ENCODE measurements at regions not wholly inside any gene's neighbourhood (a gene's known extent, or its start where the extent isn't known, plus 50 kb on each side); places are given as distances from the start of the nearest gene placed in this dataset.
"Not testable (repeated sequence)": the region's sequence is repeated elsewhere in the genome, so short reads cannot be mapped to it uniquely, and the experiment has no call there.

DNA sequence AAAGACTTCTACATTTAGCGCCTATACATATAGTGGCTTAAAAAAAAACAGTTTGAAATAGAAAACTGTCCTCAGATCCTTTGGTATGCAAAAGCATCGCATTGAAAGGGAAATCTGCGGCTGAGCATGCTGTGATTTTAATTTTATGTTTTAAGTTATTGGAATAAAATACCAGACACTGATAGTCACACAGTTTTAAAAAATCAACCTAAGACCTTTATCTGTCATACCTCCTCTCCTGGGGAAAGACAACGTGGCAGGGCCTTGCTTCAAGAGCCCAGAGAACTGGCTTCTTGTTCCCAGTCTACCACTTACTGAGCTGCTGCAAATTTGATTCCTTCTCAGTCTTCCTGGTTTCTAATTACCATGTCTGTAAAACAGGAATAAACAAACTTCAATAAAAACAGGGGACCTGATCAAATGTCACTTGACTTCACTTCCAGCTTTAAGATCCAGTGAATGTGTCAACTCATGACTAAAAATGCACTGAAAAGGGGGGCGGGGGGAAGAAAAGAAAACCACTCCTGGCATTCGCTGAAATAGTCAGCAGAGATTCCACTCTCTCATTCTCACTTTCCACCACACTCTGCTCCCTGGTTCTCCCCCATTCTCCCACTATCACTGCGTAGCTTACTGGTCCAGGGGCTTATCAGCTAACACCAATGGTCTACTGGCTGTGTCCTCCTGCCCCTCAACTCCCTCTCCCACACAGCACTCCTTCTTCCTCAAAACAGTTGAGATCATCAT, 494.7 kb upstream of the MARCKS start:
- DNase-seq = no peak

DNA sequence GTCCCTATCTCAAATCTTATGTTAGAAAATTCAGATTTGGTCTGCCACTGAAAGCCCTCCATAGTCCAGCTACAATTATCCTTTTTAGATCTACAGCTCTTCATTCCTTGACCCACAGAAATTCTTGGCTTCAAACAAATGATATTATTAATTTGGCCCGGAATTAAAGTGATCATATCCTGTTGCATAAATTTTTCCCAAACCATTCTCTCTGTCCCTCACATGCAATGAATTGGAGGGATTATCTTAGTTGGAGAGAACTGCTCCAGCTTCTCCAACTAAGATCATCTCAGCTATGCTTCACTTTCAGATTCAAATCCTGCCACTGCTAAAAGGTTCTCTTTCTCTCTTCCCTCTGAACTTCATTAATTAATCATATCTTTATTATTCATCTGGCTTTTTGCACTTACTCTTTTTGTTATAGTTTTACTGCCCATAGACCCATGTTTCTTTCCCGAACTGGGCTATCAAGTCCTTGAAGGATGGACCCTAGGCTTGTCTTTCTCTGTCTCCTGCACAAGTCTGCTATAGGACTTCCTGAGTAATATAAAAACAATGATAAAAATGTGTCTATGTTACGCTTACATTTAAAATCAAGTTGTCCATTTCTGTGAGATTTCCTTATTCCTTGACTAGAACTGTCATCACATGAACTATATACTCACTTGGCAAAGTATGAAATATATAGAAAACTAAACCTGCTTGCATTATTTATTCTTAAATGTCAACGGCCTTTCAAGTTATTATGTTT, 493.9 kb upstream of the MARCKS start:
- DNase-seq = no peak

DNA sequence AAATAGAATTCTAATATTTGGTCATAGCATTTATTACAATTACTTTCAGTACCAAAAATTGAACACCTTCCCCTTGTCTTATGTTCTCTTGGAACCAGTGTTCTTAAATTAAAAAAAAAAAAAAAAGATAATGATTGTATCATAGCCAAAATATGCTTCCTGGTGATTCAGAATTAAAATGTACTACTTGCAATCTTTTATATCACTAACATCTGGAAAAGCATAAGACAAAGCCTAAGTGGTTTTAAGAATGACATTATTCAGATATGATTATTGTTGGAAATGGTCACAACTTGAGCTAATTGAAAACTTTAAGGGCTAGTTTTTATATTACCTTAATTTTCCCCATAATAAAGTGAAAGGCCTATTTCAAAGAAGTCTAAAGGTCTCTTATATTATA, 493.3 kb upstream of the MARCKS start:
- DNase-seq = no peak

- no peak for DNase-seq
Measured at GRCh38 chr6:113364766-113365165, 492.4 kb upstream of the MARCKS start.

GRCh38 chr6:113365191-113365590, 492.0 kb upstream of the MARCKS start:
- DNase-seq = no peak

GRCh38 chr6:113366505-113366904, 490.6 kb upstream of the MARCKS start:
- DNase-seq = no peak

- no peak for DNase-seq
Measured at GRCh38 chr6:113370508-113371502, 486.3 kb upstream of the MARCKS start.

GRCh38 chr6:113375466-113375865, 481.7 kb upstream of the MARCKS start:
- DNase-seq = not testable (repeated sequence)

GRCh38 chr6:113375950-113376846, 480.9 kb upstream of the MARCKS start:
- DNase-seq = no peak

- DNase-seq = no peak
Measured at GRCh38 chr6:113376847-113377165, 480.3 kb upstream of the MARCKS start.

GRCh38 chr6:113377362-113377942, 479.7 kb upstream of the MARCKS start:
- DNase-seq = no peak

DNA sequence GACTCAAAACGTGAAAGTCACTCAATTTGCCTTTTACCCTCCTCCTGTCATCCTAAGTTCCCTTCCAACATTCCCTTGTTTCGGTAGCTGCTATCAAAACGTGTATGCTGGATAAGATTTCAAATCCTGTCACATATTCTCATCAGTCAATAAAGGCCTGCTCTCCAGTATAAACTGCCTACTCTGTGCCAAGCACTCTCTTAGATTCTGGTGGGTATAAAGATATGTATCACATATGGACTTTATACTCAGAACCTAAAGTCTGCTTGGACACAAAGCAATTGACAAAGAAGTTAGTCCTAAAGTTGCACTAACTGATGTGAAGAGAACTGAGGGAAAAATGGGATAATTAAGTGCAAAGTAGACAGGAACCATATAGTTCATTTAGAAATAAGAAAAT, 476.6 kb upstream of the MARCKS start:
- DNase-seq = no peak

- DNase-seq = no peak
Measured at GRCh38 chr6:113381232-113381631, 475.9 kb upstream of the MARCKS start.

DNA sequence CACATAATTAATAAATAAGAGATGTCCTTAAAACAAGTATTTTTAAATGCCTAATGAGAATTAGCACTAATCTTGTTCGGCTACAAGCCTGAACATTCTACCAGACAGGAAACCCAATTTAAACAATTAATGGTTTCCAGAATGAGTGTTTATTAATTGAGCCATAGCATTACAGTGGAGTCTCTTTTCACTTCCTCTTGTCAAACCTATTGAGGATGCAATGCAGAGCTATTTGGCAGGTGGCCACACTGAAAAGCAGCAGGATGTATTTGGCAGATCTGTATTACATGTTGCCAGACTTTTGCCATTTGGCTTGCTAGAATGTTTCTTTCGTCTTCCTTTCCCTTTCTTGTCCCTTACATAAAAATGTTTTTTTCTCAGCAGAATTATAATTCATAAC, 475.2 kb upstream of the MARCKS start:
- DNase-seq = peak; percentile 1

- no peak for DNase-seq
Measured at GRCh38 chr6:113383701-113384100, 473.4 kb upstream of the MARCKS start.

DNA sequence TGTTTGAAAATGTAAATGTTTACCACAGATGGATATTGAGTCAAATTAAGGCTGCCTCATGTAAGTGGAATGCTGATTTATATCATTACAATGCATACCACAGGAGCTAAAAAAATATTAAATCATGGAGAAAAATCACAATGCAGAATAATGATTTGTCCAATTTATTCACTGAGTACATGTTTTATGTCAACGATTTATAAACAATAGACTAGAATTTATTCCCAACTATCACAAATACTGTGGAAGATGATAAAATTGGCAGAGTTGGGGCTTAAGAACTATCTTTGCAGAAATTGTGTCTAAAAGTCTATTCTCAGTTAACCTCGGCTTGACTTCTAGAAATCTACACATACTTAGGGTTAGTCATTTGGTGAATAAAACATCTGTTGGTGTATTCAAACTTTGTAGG, 472.1 kb upstream of the MARCKS start:
- DNase-seq = no peak

DNA sequence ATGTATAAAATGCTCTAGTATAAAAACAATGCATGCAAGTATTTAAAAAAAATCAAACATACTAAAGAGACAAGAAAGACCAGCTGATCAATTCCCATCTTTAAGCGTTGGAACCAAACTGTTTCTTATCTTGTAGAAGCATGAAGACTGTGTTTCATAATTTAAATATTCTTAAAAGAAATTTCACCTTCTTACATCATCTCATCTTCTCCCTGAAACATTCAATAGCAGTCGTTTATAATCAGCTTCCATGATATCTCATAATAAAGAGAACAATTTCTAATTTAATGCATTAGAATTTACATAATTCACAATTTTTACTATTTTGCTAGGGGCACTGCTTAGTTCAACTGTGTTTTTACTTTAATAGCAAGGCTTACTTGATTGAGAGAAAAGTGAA, 468.1 kb upstream of the MARCKS start:
- DNase-seq = no peak

- no peak for DNase-seq
Measured at GRCh38 chr6:113392551-113393055, 464.5 kb upstream of the MARCKS start.

DNA sequence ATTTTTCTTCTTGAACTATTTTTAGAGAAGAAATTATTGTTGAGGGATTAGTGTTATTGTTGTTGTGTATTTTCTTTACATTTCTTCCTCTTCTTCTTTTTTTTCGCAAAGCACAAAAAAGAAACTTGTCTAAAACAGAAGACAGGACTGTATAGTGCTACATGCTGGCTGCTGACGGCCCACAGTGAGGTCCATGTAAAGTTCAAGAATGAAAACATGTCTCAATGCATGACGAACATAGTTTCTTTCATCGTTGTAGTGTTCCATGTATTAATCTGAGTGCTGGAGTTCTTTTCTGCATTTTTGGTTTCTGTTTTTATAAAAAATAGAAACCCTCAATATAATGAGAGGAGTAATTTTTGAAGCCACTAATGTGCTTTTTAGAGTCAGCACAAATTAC, 462.9 kb upstream of the MARCKS start:
- DNase-seq = no peak

DNA sequence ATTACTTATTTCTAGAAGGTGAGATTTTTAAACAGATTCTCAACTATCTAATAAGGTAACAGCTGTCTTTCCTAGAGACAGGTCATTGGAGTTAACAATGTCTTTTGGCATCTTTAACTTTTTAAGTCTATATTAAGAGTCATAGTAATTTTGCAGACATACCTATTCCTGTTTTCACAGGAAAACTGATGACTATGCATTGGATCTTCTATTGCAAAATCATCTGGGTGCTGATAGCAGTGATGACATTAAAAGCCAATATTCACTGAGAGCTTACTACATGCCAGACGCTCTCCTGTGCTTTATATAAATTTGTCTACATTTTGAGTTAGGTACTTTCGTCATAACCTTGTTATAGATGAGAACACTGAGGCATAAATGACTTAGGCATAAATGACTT, 462.4 kb upstream of the MARCKS start:
- no peak for DNase-seq

- no peak for DNase-seq
Measured at GRCh38 chr6:113396730-113397129, 460.4 kb upstream of the MARCKS start.

DNA sequence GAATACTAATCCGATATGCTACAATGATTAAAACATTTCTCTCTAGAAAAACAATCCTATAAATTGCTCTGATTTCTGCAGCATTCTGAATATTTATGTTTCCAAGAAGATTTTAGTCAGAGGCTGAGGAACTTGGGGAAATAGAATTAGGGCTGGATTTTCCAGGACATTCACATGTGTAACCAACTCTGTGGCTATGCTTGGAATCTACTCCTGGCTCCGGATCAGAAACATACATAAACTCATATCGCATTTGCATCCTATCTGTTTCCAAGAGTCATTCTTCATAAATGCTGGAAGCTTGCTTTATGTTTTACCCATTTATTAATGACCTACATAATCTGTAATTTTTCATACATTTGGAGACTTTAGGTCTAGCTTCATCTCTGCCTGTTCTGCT, 459.9 kb upstream of the MARCKS start:
- DNase-seq = no peak
